ENCODE measurements at regions not wholly inside any gene's neighbourhood (a gene's known extent, or its start where the extent isn't known, plus 50 kb on each side); places are given as distances from the start of the nearest gene placed in this dataset.
"Not testable (repeated sequence)": the region's sequence is repeated elsewhere in the genome, so short reads cannot be mapped to it uniquely, and the experiment has no call there.

DNA sequence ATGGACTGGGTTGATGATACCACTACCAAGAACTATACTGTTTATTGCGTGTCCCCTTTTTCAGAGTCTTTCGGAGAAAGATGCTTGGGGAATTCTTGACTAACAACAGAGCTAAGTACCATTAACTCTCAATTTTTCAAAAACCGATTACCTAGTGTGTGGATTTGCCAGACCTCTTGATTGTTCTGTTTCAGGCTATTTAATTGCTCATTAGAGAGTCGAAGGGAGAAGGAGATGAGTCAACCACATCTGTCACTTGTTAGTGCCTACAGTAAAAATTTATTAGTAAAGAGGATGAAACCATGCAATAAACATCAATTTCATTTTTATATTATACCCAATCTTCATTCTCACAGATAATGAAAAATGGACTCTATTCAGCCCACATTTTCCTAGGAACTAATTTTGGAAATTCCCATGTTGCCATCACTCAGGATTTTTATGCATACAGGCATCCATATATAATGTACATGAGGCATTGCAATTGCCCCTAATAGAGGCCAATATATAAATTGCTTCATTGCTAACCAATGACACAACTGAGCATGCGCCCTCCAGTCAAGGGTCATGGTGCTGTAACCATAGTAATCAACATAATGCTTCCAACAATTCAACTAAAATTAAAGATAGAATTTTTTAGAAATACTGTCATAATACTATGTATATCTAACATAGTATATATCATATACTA, 541.7 kb downstream of the TBL1XR1 start:
- DNase-seq (ENCODE audit: low read depth in 4 of 4, low spot score in 2 of 4): no peak

DNA sequence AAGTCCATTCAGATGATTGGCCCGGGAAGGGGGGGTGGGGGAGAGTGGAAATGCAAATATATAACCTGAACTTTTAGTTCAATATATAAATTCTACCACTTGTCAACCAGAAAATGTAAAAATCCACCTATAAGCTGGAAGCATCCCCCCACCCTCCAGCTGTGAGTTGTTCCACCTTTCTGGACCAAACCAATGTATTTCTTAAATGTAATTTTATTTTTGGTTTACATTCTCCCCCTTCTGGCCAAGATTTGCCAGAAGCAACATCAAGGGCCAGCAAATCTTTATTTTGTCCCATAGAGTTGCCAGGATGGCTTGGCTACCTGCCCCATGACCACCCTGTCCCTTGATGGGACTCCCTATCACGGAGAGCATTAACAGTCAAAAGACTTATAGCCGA, 545.7 kb downstream of the TBL1XR1 start:
- no peak for DNase-seq (ENCODE audit: low read depth in 4 of 4, low spot score in 2 of 4)

DNA sequence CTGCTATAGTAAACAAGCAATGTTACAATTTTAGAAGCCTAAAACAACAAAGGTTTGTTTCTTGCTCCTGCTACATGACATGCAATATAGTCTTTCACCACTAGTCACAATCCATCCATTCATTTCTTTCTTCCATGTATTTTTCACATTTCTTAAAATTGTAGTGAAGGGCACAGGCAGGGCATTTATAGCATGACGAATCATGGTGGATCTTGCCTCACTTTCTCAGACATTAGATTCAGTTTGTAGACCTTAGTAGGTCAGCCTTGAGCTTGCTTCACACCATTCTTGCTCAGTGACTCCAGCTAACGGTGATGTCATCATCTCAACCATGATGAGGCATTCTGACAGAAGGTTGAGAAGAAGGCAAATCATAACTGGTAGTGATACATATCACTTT, 546.8 kb downstream of the TBL1XR1 start:
- DNase-seq (ENCODE audit: low read depth in 4 of 4, low spot score in 2 of 4): no peak

DNA sequence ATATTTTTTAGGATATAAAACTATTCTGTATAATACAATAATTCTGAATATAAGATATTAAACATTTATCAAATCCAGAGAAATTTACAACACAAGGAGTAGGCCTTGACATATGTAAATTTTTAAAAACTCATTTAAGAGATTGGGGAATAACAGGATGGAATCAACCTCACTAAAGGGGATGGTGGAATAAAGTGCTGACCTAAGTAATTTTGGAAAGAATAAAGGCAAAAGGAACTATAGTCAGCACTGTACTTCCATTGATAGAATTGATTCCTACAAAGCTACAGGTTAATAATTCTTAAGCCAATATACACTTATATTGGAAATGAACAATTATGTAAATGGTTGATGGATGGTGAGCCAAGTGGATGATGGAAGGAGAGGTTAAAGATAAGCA, 549.3 kb downstream of the TBL1XR1 start:
- no peak for DNase-seq (ENCODE audit: low read depth in 4 of 4, low spot score in 2 of 4)

DNA sequence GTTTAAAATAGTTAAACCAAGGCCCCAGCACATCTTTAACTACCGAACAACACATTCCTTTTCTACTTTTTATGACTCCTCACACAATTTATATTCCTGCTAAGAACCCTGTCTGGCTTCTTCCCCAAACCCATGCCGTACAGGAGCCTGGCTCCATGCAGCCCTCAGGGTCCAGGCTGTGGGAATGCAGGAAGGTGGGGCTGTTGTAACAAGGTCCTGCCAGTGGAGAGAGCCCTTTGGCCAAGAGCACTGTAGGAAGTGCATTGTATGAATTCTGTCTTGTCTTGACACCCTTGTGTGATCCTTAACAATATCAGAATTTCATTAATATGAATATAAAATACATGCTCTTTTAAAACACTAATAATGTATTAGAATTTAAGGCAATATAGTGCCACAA, 563.8 kb downstream of the TBL1XR1 start:
- no peak for DNase-seq (ENCODE audit: low read depth in 4 of 4, low spot score in 2 of 4)

DNA sequence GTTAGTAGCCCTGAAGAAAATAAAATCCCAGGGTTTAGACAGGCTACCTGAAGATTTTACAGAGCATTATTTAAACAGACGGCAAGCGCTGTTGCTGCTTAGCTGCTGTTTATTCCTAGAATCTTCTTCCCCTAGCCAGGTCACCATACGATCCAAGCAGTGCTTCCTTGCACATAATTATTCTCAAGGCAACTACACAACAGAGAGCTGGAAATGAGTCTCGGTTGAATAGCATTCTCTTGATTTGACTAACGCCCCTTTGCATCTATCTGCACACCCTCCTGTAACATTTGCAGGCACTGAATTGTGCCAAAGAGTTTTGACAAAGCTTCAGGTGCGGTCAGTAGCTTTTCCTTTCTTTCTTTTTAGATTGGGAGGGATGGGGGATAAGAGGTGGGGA, 564.4 kb downstream of the TBL1XR1 start:
- no peak for DNase-seq (ENCODE audit: low read depth in 4 of 4, low spot score in 2 of 4)

DNA sequence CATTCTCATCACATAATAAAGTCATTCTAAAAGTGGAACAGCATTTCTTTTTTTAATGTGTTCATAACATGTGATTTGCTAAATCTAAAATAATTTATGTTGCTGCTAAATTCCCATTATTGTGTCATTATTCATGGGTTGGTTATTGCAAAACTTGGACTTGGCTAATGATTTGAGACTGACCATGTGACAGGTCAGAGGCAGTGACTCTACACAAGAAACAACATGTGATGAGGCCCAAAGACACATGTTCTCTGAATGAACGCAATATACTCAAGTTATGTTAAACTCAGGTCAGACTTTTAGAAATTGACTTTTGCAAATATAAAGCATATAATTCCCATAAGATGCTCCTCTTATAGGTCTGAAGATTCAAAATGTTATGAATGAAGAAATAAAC, 566.1 kb downstream of the TBL1XR1 start:
- DNase-seq (ENCODE audit: low read depth in 4 of 4, low spot score in 2 of 4): no peak

DNA sequence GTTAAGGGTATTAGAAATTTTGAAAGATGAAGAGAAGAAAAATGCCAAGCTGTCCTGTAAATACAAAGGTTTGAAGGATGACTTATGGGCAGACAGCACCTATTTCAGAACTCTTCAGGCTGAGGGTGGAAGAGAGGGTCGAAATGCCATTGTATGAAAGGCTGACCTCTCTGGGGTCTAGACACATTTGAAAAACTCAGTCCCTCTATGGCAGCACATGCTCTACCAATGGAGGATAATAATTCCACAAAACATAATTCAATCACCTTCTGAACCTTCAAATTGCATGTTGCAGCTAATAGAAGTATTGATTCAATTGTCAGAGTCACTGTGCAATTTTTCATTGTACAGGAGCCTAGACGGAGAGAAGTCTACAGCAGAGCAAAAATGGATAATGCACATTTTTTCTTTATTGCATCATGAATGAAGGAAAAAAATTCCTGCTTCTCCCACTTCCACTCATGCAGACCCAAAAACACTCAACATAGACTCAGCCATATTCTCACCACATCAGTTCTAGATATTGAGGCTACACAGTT, 569.1 kb downstream of the TBL1XR1 start:
- DNase-seq (ENCODE audit: low read depth in 4 of 4, low spot score in 2 of 4): no peak

DNA sequence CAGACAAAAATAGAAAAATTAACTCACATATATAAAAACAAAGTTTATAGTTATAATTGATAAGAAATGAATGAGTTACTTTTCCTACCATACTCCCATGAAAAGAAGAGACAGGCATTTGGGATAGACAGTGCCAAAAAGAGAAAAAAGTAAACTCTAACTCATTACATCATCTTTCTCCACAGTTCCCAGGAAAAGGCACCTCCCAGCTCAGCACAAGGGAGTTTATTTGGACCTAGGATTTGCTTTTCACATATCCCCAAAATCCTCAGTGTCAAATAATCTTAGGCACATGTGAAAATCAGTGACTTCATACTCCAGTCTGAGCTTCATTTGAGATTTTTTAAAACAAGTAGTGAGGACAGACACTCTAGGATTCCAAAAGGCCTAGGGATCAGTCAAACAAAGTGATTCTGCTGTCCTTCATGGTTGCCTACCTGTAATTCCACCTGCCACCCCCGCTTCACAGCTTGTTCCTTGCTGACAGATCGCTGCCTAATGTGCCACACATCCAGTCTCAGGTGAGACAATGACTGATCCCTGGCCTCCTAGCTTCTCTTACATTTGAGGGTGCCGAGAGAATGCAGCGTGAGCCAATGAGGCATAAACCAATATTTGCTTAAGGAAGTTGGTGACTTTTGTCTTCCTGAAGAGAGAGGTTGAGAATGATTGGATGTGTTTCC, 573.7 kb downstream of the TBL1XR1 start:
- no peak for DNase-seq (ENCODE audit: low read depth in 4 of 4, low spot score in 2 of 4)

DNA sequence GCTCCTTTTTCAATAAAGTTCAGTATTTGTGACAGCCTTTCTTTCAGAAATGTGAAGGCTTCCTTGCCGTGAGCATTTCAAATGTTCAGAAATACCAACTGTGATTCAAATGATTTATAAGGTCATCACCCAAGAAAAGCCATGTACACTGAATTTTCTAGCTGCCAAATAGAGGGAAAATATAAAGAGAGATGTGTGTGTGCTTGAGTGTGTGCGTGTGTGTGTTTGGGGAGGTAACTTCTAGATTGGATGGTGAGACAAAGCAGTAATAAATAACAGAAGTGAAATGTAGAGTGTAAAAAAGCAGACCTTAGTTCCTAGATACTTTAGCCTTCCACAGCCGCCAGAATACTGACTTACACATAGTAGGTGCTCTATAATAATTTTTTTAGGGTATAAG, 577.4 kb downstream of the TBL1XR1 start:
- DNase-seq (ENCODE audit: low read depth in 4 of 4, low spot score in 2 of 4): no peak

DNA sequence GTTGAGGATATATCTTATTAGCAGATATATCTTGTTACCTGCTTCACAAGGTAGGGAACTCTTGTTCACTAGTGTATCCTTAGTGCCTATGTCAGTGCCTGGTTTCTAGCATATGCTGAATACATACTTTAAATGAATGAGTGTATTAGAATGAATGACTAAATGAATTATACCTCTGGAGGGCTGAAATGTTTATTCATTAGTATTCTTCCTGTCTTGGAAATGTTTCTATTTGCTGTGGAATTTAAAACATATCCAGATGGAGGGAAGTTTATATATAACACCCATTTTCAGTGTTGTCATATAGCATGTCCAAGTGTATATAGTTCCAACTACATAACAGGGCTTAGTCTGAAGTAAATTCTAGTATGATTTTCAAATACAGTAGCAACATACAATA, 581.5 kb downstream of the TBL1XR1 start:
- DNase-seq (ENCODE audit: low read depth in 4 of 4, low spot score in 2 of 4): no peak

DNA sequence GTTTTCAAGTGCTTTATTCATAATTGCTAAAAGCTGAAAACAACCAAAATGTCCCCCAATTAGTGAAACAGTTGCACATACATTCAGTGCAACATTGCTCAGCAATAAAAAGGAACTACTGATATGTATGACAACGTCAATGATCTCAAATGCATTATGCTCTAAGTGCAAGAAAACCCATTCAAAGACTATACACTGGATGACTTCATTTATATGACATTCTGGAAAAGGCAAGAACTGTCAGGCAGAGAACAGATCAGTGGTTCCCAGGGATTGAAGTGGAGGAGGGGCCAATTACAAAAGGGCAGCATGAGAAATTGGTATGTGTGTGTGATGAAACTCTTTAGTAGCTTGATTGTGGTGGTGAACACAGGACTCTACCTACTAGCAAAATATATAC, 585.6 kb downstream of the TBL1XR1 start:
- no peak for DNase-seq (ENCODE audit: low read depth in 4 of 4, low spot score in 2 of 4)

DNA sequence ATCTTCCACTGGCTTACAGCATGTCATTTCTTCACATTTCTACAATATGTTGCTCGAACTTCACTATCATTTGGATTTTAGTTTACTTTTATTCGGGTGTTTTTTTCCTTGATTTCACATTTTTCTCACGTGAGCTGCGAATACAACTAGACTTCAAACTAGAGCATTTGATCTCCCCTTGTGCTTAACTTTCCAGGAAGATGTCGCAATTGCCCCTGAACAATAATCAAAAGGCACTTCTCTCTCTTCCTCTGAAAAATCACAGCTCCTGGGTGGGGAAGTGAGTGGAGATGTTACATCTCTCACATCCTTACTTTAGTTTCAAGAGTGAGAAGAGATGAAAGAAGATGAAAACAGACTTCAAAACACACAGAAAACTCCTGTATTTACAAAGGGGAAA, 587.9 kb downstream of the TBL1XR1 start:
- DNase-seq (ENCODE audit: low read depth in 4 of 4, low spot score in 2 of 4): no peak

DNA sequence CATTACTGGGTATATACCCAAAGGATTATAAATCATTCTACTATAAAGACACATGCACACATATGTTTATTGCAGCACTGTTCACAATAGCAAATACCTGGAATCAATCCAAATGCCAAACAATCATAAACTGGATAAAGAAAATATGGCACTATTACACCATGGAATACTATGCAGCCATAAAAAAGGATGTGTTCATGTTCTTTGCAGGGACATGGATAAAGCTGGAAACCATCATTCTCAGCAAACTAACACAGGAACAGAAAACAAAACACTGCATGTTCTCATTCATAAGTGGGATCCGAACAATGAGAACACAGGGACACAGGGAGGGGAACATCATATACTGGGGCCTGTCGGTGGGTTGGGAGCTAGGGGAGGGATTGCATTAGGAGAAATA, 591.7 kb downstream of the TBL1XR1 start:
- not testable (repeated sequence) for DNase-seq (ENCODE audit: low read depth in 4 of 4, low spot score in 2 of 4)

DNA sequence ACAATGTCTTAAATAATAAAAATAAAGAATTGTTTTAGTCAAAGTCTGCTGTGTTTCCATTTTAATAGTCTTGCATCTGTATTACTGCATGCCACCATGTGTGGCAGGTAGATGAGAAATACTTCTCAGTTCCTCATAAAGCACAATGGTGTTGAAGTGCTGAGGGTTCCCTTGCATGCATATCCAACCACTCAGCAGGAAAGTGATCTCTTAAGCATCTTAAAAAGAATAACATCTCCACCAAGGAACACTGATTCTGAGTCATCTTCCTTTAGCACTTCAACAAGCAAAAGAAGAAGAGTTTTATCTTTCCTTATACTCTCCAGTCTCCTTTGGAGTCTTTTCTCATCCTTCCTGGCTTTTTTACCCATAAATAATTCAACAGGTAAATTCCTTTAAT, 602.0 kb downstream of the TBL1XR1 start:
- no peak for DNase-seq (ENCODE audit: low read depth in 4 of 4, low spot score in 2 of 4)

DNA sequence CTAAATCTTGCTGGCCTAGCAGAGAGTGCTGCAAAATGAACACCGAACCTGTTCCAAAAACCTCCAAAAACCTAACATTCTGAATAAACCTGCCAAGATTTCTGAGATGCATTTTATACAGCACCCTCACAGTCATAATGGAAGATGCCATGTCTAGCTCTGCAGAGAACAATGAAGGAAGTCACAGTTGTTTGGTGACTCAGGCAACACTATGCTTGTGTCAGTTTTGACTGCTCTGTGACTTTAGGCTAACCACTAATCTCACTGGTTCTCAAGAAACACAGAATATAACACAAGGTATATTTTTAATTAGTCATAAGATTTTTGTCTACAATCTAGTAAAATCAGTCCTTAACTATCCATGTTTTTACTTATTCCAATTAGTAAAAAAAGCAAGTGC, 606.6 kb downstream of the TBL1XR1 start:
- DNase-seq (ENCODE audit: low read depth in 4 of 4, low spot score in 2 of 4): no peak

DNA sequence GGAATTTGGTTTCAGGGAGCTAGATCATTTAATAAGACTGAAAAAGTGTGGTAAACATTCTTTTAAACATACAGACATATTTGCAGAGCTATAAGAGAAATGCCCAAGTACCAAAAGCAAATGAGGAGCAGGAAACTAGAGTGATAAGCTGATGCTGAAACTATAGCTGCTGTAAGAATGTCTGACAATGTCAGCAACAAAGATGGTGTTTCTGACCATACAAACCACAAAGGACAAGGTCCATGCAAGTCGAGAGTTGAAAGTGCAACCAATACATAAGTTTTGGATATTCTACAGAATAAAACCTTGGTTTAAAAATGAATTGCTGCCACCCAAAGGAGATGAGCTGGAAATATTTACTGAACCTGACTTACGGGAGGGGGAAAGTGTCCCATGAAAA, 610.2 kb downstream of the TBL1XR1 start:
- no peak for DNase-seq (ENCODE audit: low read depth in 4 of 4, low spot score in 2 of 4)

DNA sequence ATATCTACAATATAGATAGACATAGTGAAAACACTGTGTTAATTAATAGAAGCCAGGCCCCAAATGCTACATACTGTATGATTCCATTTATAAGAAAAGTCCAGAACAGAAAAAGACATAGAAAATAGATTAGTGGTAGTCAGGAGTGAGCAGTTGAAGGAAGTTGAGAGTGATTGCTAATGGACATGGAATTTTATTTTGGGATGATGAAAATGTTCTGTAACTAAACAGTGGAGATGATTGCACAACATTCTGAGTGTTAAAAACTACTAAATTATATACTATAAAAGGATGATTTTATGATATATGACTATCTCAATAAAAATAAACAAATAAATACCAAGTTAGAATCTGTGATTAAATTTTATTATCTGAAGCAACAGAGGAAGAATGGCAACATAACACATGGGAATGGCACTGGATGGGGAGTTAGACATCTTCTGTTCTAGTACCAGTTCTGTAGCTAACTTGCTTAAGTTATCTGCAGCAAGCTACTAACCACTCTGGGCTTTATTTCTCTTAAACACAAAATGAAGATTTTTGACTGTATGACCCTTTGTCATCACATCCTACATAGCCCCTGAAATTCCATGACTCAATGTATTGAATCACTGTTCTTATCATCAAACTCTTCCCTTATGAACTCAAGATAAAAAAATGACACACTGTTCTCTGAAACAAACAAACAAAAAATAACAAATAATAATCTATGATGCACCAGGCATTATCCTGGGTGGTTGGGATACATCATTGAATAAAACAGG, 612.7 kb downstream of the TBL1XR1 start:
- no peak for DNase-seq (ENCODE audit: low read depth in 4 of 4, low spot score in 2 of 4)

DNA sequence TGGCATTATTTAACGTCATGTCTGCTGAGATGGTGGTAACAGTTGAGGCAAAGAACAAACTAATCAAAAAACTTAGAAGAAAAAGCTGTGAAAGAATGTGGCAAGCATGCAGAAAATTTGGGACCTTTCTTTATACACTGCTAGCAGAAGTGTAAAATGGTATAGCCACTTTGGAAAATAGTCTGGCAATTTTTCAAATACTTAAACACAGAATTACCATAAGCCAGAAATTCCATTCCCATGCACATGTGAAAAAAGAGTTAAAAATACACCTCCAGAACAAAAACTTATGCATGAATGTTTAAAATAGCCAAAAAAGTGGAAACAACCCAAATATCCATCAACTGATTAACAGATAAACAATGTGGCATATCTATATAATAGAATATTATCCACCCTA, 613.3 kb downstream of the TBL1XR1 start:
- no peak for DNase-seq (ENCODE audit: low read depth in 4 of 4, low spot score in 2 of 4)

DNA sequence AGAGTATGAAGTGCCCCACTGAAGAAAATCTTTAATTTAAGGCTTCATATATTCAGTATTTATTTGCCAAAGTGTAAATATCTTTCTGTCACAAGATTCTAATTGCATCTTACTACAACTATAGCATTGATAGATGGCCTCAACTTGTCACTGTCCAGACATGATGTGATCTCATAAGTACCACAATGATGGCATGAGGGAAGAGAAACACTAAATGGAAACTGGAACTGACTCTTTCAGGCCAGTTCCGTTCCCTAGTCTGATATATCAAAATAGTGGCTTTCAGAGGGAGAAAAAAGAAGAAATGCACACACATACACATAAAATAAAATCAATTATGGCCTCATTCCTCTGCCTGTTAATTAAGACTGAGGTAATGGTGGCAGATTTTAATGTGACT, 615.7 kb downstream of the TBL1XR1 start:
- no peak for DNase-seq (ENCODE audit: low read depth in 4 of 4, low spot score in 2 of 4)

DNA sequence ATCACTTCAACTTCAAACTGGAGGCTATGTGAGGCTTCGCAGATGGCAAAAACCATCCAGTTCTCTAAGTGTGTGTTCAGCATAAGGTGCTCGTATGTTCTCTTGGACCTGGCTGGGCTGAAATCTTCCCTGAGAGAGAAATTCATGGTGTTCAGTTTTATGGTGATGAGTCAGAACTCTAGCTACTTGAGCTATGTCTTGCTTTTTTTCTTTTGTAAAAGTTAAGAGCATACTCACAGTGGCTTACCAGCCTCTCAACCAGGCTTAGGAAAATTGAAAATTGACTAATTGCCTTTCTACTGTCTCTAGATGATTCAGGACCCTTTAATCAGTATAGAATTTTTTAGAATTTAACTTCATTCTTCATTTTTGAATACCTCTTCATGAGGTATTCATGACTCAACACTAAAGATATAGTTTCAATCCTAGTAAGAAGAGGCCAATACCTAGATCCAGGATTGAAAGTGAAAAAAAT, 617.5 kb downstream of the TBL1XR1 start:
- DNase-seq (ENCODE audit: low read depth in 4 of 4, low spot score in 2 of 4): no peak

DNA sequence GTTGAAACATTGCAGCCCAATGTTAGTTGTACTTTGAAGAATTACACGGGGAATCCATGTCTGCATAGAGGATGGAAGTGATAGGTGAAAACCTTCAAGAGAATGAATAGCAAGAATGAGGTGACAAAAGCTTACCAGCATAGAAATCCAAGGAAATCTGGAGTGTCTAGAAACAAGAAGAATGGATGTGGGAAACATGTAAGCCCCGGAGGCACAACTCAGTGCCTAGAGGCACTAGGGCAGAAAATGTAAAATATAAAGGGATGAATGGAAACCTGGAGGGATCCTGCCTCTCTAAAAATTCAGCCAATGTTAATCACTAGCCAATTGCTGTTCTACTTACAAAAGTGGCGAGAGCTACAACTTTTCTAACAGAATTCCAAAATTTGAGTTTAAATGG, 619.0 kb downstream of the TBL1XR1 start:
- no peak for DNase-seq (ENCODE audit: low read depth in 4 of 4, low spot score in 2 of 4)

Measured in left renal cortex interstitium (tissue), 4 donors.